ENCODE measurements at regions not wholly inside any gene's neighbourhood (a gene's known extent, or its start where the extent isn't known, plus 50 kb on each side); places are given as distances from the start of the nearest gene placed in this dataset.

GRCh38 chr15:60217161-60217560, 180.6 kb downstream of the ANXA2 start:
- no peak for ATAC-seq
- no peak for TF ChIP-seq SNAI2 (CRISPR knock-in tag; IDR thresholded peaks at IDR 0.05)
- TF ChIP-seq ZNF70 (CRISPR knock-in tag; IDR thresholded peaks at IDR 0.05): no peak
- TF ChIP-seq TCF4 (CRISPR knock-in tag; IDR thresholded peaks at IDR 0.05; ENCODE audit: borderline replicate concordance): no peak
- TF ChIP-seq CSRNP3 (CRISPR knock-in tag; IDR thresholded peaks at IDR 0.05): no peak
- TF ChIP-seq OSR1 (CRISPR knock-in tag; IDR thresholded peaks at IDR 0.05): no peak
- no peak for TF ChIP-seq ZNF8 (CRISPR knock-in tag; IDR thresholded peaks at IDR 0.05)
- TF ChIP-seq ARNTL (CRISPR knock-in tag; IDR thresholded peaks at IDR 0.05; ENCODE audit: borderline replicate concordance, low read depth): no peak
- TF ChIP-seq ZFP3 (CRISPR knock-in tag; IDR thresholded peaks at IDR 0.05): no peak
- no peak for TF ChIP-seq CSDC2 (CRISPR knock-in tag; IDR thresholded peaks at IDR 0.05)
- no peak for TF ChIP-seq TOX (CRISPR knock-in tag; IDR thresholded peaks at IDR 0.05; ENCODE audit: borderline replicate concordance)
- TF ChIP-seq CREB5 (CRISPR knock-in tag; IDR thresholded peaks at IDR 0.05; ENCODE audit: low read depth): no peak
- TF ChIP-seq BACH2 (CRISPR knock-in tag; IDR thresholded peaks at IDR 0.05; ENCODE audit: borderline replicate concordance): no peak
- no peak for TF ChIP-seq PPARA (CRISPR knock-in tag; IDR thresholded peaks at IDR 0.05; ENCODE audit: borderline replicate concordance)
- no peak for TF ChIP-seq ESRRG (CRISPR knock-in tag; IDR thresholded peaks at IDR 0.05)

- TF ChIP-seq ARNTL (CRISPR knock-in tag; IDR thresholded peaks at IDR 0.05; ENCODE audit: borderline replicate concordance, low read depth): no peak
- TF ChIP-seq CREB5 (CRISPR knock-in tag; IDR thresholded peaks at IDR 0.05; ENCODE audit: low read depth): no peak
- TF ChIP-seq RARB (CRISPR knock-in tag; IDR thresholded peaks at IDR 0.05): no peak
- TF ChIP-seq TSHZ2 (CRISPR knock-in tag; IDR thresholded peaks at IDR 0.05): no peak
- no peak for TF ChIP-seq ISL1 (CRISPR knock-in tag; IDR thresholded peaks at IDR 0.05)
- TF ChIP-seq CSRNP3 (CRISPR knock-in tag; IDR thresholded peaks at IDR 0.05): no peak
- no peak for TF ChIP-seq TCF4 (CRISPR knock-in tag; IDR thresholded peaks at IDR 0.05; ENCODE audit: borderline replicate concordance)
- TF ChIP-seq ZNF565 (CRISPR knock-in tag; conservative IDR thresholded peaks at IDR 0.05; ENCODE audit: low read depth): no peak
- TF ChIP-seq ZFP30 (CRISPR knock-in tag; IDR thresholded peaks at IDR 0.05): no peak
- no peak for TF ChIP-seq BACH2 (CRISPR knock-in tag; IDR thresholded peaks at IDR 0.05; ENCODE audit: borderline replicate concordance)
- no peak for TF ChIP-seq TOX (CRISPR knock-in tag; IDR thresholded peaks at IDR 0.05; ENCODE audit: borderline replicate concordance)
- no peak for TF ChIP-seq PATZ1 (CRISPR knock-in tag; IDR thresholded peaks at IDR 0.05; ENCODE audit: borderline replicate concordance)
- TF ChIP-seq ZC3H10 (CRISPR knock-in tag; IDR thresholded peaks at IDR 0.05): no peak
- no peak for TF ChIP-seq ESRRG (CRISPR knock-in tag; IDR thresholded peaks at IDR 0.05)
- TF ChIP-seq ZNF8 (CRISPR knock-in tag; IDR thresholded peaks at IDR 0.05): no peak
- TF ChIP-seq ZFP3 (CRISPR knock-in tag; IDR thresholded peaks at IDR 0.05): no peak
- TF ChIP-seq OSR1 (CRISPR knock-in tag; IDR thresholded peaks at IDR 0.05): no peak
- ATAC-seq: no peak
Observed at GRCh38 chr15:60218256-60218655, 179.5 kb downstream of the ANXA2 start.
